HEK293 (cell line): ENCODE measurements at regions not wholly inside any gene's neighbourhood (a gene's known extent, or its start where the extent isn't known, plus 50 kb on each side); places are given as distances from the start of the nearest gene placed in this dataset.

ENCODE experiments used
- CTCF ChIA-PET: fragments of 350-600 bp; formaldehyde crosslinking; extraction: SDS; loops from one replicate; lab custom pipeline; 2021; ENCODE audit warnings: antibody characterized with exemption; lab: Yijun Ruan, JAX
- POLR2A ChIA-PET: fragments of 300-600 bp; formaldehyde crosslinking; extraction: SDS; loops from one replicate; lab custom pipeline; 2020; ENCODE audit warnings: antibody characterized with exemption, inconsistent platforms; lab: Yijun Ruan, JAX
- H3K27ac ChIP-seq: fragments of 200-500 bp; sonication (Bioruptor generic); 2 replicates; pipeline ENCODE4 v1.5.1; 2014; ENCODE audit warnings: low read depth, low read length, control low read depth, inconsistent platforms; ENCODE audit errors: extremely low read depth
- H3K36me3 ChIP-seq, 2 experiments: fragments of 200-500 bp in 1 of 2; sonication (Bioruptor generic) in 1 of 2; 1 replicate in 1 of 2; 2 replicates in 1 of 2; pipeline ENCODE4 v1.5.1; 2014 to 2017; ENCODE audit warnings: inconsistent platforms in 2 of 2, low read length in 2 of 2; ENCODE audit not compliant: control insufficient read depth in 2 of 2, insufficient read depth in 1 of 2
- H3K4me1 ChIP-seq: fragments of 200-500 bp; sonication (Bioruptor generic); 2 replicates; pipeline ENCODE4 v1.5.1; 2014; ENCODE audit warnings: mild to moderate bottlenecking, low read length, inconsistent platforms; ENCODE audit not compliant: control insufficient read depth, insufficient read depth
- H3K4me3 ChIP-seq: 2 replicates; pipeline ENCODE4 v1.5.1; 2011; ENCODE audit warnings: low read depth, mild to moderate bottlenecking, control low read depth, low read length, moderate library complexity
- H3K9me3 ChIP-seq: fragments of 200-500 bp; sonication (Bioruptor generic); 2 replicates; pipeline ENCODE4 v1.5.1; 2014; ENCODE audit warnings: low read depth, low read length, inconsistent platforms; ENCODE audit not compliant: control insufficient read depth, insufficient read depth
- SCRT2 ChIP-seq: fragments of 450-650 bp; formaldehyde crosslinking; IDR thresholded peaks from 2 replicates; pipeline ENCODE4 v1.5.1; 2016; ENCODE audit warnings: missing biosample characterization, missing genetic modification characterization
- SETDB1 ChIP-seq: IDR thresholded peaks from one replicate; pipeline ENCODE4 v1.6.1; 2017; ENCODE audit warnings: mild to moderate bottlenecking, low read length, moderate library complexity, mixed read lengths; ENCODE audit not compliant: insufficient read length
- YY2 ChIP-seq: fragments of 450-650 bp; formaldehyde crosslinking; IDR thresholded peaks from 2 replicates; pipeline ENCODE4 v1.5.1; 2016; ENCODE audit warnings: missing biosample characterization, missing genetic modification characterization
- ZBTB20 ChIP-seq: fragments of 450-650 bp; formaldehyde crosslinking; IDR thresholded peaks from 2 replicates; pipeline ENCODE4 v1.5.1; 2016; ENCODE audit warnings: missing biosample characterization, missing genetic modification characterization
- ZBTB48 ChIP-seq: fragments of 450-650 bp; formaldehyde crosslinking; IDR thresholded peaks from 2 replicates; pipeline ENCODE4 v1.5.1; 2016; ENCODE audit warnings: missing biosample characterization, missing genetic modification characterization
- ZNF138 ChIP-seq: fragments of 450-650 bp; formaldehyde crosslinking; IDR thresholded peaks from 2 replicates; pipeline ENCODE4 v1.5.1; 2016; ENCODE audit warnings: missing biosample characterization, missing genetic modification characterization, borderline replicate concordance
- ZNF155 ChIP-seq: fragments of 450-650 bp; formaldehyde crosslinking; IDR thresholded peaks from 2 replicates; pipeline ENCODE4 v1.5.1; 2016; ENCODE audit warnings: missing biosample characterization, missing genetic modification characterization
- ZNF169 ChIP-seq: fragments of 450-650 bp; formaldehyde crosslinking; IDR thresholded peaks from 2 replicates; pipeline ENCODE4 v1.5.1; 2016; ENCODE audit warnings: missing biosample characterization, missing genetic modification characterization
- ZNF292 ChIP-seq: fragments of 450-650 bp; formaldehyde crosslinking; IDR thresholded peaks from 2 replicates; pipeline ENCODE4 v1.5.1; 2016; ENCODE audit warnings: low read depth, missing biosample characterization, missing genetic modification characterization, borderline replicate concordance
- ZNF366 ChIP-seq: fragments of 450-650 bp; formaldehyde crosslinking; conservative IDR thresholded peaks from 2 replicates; pipeline ENCODE4 v1.5.1; 2016; ENCODE audit warnings: missing biosample characterization, missing genetic modification characterization
- ZNF514 ChIP-seq: fragments of 450-650 bp; formaldehyde crosslinking; IDR thresholded peaks from 2 replicates; pipeline ENCODE4 v1.5.1; 2016; ENCODE audit warnings: missing biosample characterization, missing genetic modification characterization
- ZNF544 ChIP-seq: fragments of 450-650 bp; formaldehyde crosslinking; IDR thresholded peaks from 2 replicates; pipeline ENCODE4 v1.5.0; 2017; ENCODE audit warnings: missing biosample characterization, missing genetic modification characterization
- ZNF561 ChIP-seq: fragments of 450-650 bp; IDR thresholded peaks from 2 replicates; pipeline ENCODE4 v1.5.1; 2018; ENCODE audit warnings: missing biosample characterization, missing genetic modification characterization, borderline replicate concordance
- ZNF626 ChIP-seq: fragments of 450-650 bp; sonication (Bioruptor Pico); formaldehyde crosslinking; IDR thresholded peaks from 2 replicates; pipeline ENCODE4 v1.5.1; 2018; ENCODE audit warnings: missing biosample characterization, missing genetic modification characterization, inconsistent platforms
- ZNF747 ChIP-seq: fragments of 450-650 bp; formaldehyde crosslinking; IDR thresholded peaks from 2 replicates; pipeline ENCODE4 v1.5.1; 2016; ENCODE audit warnings: missing biosample characterization, missing genetic modification characterization
- TF ChIP-seq, protein P1 (sequence below): fragments of 450-650 bp; formaldehyde crosslinking; IDR thresholded peaks from 2 replicates; pipeline ENCODE4 v1.5.1; 2016; ENCODE audit warnings: missing biosample characterization, missing genetic modification characterization
- TF ChIP-seq, protein P2 (sequence below): fragments of 450-650 bp; IDR thresholded peaks from 2 replicates; pipeline ENCODE4 v1.5.1; 2018; ENCODE audit warnings: missing biosample characterization, mild to moderate bottlenecking, missing genetic modification characterization
- TF ChIP-seq, protein P3 (sequence below): IDR thresholded peaks from 2 replicates; pipeline ENCODE4 v1.6.1; 2011; ENCODE audit warnings: mild to moderate bottlenecking, low read depth, low read length, borderline replicate concordance
- TF ChIP-seq, protein P4 (sequence below): fragments of 450-650 bp; formaldehyde crosslinking; IDR thresholded peaks from 2 replicates; pipeline ENCODE4 v1.5.1; 2016; ENCODE audit warnings: missing biosample characterization, missing genetic modification characterization
- TF ChIP-seq, protein P5 (sequence below): fragments of 450-650 bp; formaldehyde crosslinking; IDR thresholded peaks from 2 replicates; pipeline ENCODE4 v1.5.1; 2016; ENCODE audit warnings: missing biosample characterization, missing genetic modification characterization

DNA sequence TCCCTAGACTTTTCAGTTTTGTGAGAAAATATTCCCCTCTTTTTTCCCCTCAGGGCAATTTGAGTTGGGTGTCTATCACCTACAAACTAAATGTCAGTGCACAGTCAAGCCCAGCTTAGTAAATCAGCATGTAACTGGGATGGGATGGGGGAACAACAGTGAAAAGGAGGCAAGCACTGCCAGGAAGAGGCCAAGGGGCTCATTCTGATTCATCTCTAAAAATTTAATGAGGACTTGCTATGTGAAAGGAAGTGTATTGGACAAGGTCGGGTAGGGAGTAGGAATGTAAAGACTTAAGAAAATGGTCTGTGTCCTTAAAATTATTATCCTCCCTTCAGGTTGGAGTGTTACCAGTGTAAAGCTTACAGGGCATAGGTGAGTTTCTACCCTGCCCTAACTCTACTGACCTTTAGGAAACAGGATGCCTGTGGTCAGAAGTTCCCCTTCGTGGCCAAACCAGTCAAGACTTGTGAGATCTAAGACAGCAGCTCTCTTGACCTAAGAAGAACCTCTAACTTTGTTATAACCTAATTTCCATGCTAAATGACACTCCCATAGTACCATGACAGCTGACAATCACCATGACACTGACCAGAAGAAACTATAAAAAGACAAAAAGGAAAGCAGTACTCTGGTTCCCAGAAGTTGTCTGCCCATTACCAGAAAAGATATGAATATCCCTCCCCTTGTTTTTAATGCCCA, 194.4 kb upstream of the LDB2 start:
- Histone ChIP-seq H3K4me1 (no peaks in the 10 kb centered on the region), H3K9me3 (no peaks in the 10 kb centered on the region), H3K4me3 (no peak overlapping the region), H3K27ac (no peak overlapping the region), H3K36me3 (no peaks in the 10 kb centered on the region)
- ChIA-PET CTCF (no interaction called here), POLR2A (no interaction called here)
- TF ChIP-seq ZNF169 (tag by site-specific recombination) (no peak), ZNF366 (no peak), ZNF626 (tag by site-specific recombination) (no peak), SCRT2 (tag by site-specific recombination) (no peak)

DNA sequence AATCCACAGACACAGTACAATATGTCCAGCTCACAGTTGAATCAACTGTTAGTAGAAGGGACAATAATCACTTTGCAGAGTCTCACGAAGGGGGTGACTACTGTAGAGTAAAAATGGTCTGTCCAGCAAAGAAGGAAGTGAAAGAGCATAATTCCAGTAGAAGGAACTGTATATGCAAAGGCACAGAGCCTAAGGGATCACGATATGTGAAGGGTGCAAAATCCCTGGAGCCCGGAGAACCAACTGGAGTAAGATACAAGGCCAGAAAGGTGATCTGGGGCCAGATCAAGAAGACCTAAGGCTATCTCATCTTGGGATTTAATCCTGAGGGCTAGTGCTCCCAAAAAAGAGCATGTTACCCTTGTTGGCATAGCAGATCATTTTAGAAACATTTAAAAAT, 192.7 kb upstream of the LDB2 start:
- ChIA-PET POLR2A (no interaction called here), CTCF (no interaction called here)
- no peak overlapping the region for H3K4me3 ChIP-seq
- H3K4me1 ChIP-seq: no peaks in the 10 kb centered on the region
- no peaks in the 10 kb centered on the region for H3K9me3 ChIP-seq
- TF ChIP-seq ZNF155 (tag by site-specific recombination): no peak
- no peak for TF ChIP-seq ZNF292 (tag by site-specific recombination)
- TF ChIP-seq, protein P1, sequence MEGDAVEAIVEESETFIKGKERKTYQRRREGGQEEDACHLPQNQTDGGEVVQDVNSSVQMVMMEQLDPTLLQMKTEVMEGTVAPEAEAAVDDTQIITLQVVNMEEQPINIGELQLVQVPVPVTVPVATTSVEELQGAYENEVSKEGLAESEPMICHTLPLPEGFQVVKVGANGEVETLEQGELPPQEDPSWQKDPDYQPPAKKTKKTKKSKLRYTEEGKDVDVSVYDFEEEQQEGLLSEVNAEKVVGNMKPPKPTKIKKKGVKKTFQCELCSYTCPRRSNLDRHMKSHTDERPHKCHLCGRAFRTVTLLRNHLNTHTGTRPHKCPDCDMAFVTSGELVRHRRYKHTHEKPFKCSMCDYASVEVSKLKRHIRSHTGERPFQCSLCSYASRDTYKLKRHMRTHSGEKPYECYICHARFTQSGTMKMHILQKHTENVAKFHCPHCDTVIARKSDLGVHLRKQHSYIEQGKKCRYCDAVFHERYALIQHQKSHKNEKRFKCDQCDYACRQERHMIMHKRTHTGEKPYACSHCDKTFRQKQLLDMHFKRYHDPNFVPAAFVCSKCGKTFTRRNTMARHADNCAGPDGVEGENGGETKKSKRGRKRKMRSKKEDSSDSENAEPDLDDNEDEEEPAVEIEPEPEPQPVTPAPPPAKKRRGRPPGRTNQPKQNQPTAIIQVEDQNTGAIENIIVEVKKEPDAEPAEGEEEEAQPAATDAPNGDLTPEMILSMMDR (tag by site-specific recombination): no peak
- TF ChIP-seq YY2: no peak
- no peak for TF ChIP-seq ZNF514 (tag by site-specific recombination)
- H3K27ac ChIP-seq: no peak overlapping the region
- no peaks in the 10 kb centered on the region for H3K36me3 ChIP-seq

DNA sequence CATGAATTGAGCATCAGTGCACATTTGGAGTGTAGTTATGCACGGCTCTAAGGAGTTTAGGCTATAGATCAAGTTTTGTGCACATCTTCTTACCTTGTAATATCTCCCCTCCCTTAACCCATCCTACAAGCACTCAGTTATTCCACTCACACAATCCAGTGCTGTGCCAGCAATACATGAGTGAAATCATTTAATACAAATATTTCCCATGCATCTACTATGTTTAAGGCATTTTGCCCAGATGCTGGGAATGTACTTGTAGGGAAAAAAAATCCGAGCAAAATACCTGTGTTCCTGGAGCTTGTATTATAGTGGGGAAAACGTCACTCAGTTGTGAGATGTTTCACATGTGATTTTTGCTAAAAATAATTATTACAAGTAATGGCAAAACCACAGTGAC, 191.6 kb upstream of the LDB2 start:
- H3K9me3 ChIP-seq: no peaks in the 10 kb centered on the region
- POLR2A ChIA-PET: no interaction called here
- no peaks in the 10 kb centered on the region for H3K4me1 ChIP-seq
- CTCF ChIA-PET: no interaction called here
- H3K27ac ChIP-seq: no peak overlapping the region
- H3K36me3 ChIP-seq: no peaks in the 10 kb centered on the region
- no peak overlapping the region for H3K4me3 ChIP-seq
- TF ChIP-seq ZNF544 (no peak), SETDB1 (no peak), ZBTB20 (tag by site-specific recombination) (no peak), ZNF138 (tag by site-specific recombination) (no peak), ZNF747 (tag by site-specific recombination) (no peak), YY2 (no peak), ZBTB48 (tag by site-specific recombination) (no peak), ZNF561 (tag by site-specific recombination) (no peak)
- TF ChIP-seq, protein P1 (tag by site-specific recombination): no peak
- TF ChIP-seq, protein P2, sequence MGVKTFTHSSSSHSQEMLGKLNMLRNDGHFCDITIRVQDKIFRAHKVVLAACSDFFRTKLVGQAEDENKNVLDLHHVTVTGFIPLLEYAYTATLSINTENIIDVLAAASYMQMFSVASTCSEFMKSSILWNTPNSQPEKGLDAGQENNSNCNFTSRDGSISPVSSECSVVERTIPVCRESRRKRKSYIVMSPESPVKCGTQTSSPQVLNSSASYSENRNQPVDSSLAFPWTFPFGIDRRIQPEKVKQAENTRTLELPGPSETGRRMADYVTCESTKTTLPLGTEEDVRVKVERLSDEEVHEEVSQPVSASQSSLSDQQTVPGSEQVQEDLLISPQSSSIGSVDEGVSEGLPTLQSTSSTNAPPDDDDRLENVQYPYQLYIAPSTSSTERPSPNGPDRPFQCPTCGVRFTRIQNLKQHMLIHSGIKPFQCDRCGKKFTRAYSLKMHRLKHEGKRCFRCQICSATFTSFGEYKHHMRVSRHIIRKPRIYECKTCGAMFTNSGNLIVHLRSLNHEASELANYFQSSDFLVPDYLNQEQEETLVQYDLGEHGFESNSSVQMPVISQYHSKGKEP (tag by site-specific recombination): no peak
- TF ChIP-seq, protein P3, sequence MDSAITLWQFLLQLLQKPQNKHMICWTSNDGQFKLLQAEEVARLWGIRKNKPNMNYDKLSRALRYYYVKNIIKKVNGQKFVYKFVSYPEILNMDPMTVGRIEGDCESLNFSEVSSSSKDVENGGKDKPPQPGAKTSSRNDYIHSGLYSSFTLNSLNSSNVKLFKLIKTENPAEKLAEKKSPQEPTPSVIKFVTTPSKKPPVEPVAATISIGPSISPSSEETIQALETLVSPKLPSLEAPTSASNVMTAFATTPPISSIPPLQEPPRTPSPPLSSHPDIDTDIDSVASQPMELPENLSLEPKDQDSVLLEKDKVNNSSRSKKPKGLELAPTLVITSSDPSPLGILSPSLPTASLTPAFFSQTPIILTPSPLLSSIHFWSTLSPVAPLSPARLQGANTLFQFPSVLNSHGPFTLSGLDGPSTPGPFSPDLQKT: no peak
- TF ChIP-seq, protein P4, sequence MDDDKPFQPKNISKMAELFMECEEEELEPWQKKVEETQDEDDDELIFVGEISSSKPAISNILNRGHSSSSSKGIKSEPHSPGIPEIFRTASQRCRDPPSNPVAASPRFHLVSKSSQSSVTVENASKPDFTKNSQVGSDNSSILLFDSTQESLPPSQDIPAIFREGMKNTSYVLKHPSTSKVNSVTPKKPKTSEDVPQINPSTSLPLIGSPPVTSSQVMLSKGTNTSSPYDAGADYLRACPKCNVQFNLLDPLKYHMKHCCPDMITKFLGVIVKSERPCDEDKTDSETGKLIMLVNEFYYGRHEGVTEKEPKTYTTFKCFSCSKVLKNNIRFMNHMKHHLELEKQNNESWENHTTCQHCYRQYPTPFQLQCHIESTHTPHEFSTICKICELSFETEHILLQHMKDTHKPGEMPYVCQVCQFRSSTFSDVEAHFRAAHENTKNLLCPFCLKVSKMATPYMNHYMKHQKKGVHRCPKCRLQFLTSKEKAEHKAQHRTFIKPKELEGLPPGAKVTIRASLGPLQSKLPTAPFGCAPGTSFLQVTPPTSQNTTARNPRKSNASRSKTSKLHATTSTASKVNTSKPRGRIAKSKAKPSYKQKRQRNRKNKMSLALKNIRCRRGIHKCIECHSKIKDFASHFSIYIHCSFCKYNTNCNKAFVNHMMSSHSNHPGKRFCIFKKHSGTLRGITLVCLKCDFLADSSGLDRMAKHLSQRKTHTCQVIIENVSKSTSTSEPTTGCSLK (tag by site-specific recombination): no peak
- TF ChIP-seq, protein P5, sequence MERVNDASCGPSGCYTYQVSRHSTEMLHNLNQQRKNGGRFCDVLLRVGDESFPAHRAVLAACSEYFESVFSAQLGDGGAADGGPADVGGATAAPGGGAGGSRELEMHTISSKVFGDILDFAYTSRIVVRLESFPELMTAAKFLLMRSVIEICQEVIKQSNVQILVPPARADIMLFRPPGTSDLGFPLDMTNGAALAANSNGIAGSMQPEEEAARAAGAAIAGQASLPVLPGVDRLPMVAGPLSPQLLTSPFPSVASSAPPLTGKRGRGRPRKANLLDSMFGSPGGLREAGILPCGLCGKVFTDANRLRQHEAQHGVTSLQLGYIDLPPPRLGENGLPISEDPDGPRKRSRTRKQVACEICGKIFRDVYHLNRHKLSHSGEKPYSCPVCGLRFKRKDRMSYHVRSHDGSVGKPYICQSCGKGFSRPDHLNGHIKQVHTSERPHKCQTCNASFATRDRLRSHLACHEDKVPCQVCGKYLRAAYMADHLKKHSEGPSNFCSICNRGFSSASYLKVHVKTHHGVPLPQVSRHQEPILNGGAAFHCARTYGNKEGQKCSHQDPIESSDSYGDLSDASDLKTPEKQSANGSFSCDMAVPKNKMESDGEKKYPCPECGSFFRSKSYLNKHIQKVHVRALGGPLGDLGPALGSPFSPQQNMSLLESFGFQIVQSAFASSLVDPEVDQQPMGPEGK: no peak
